HUES6 (cell line): ENCODE measurements at regions not wholly inside any gene's neighbourhood (a gene's known extent, or its start where the extent isn't known, plus 50 kb on each side); places are given as distances from the start of the nearest gene placed in this dataset.

ENCODE experiments used
- H3K27ac ChIP-seq: 2 replicates; pipeline ENCODE4 v1.7.0; 2013; ENCODE audit warnings: low read depth, mild to moderate bottlenecking, low read length, inconsistent platforms
- H3K27me3 ChIP-seq: 2 replicates; pipeline ENCODE4 v1.6.1; 2013; ENCODE audit warnings: low read length; ENCODE audit not compliant: control insufficient read depth, insufficient read depth
- H3K36me3 ChIP-seq: 2 replicates; pipeline ENCODE4 v1.6.1; 2013; ENCODE audit warnings: low read length; ENCODE audit not compliant: control insufficient read depth, insufficient read depth
- H3K4me1 ChIP-seq: 2 replicates; pipeline ENCODE4 v1.6.1; 2013; ENCODE audit warnings: low read length; ENCODE audit not compliant: control insufficient read depth, insufficient read depth
- H3K4me3 ChIP-seq: 2 replicates; pipeline ENCODE4 v1.5.1; 2013; ENCODE audit warnings: low read depth, low read length
- H3K9ac ChIP-seq: one replicate; pipeline ENCODE4 v1.6.1; 2013; ENCODE audit warnings: mild to moderate bottlenecking, low read length
- H3K9me3 ChIP-seq: 2 replicates; pipeline ENCODE4 v1.6.1; 2013; ENCODE audit warnings: low read depth, low read length; ENCODE audit not compliant: control insufficient read depth, insufficient read depth

DNA sequence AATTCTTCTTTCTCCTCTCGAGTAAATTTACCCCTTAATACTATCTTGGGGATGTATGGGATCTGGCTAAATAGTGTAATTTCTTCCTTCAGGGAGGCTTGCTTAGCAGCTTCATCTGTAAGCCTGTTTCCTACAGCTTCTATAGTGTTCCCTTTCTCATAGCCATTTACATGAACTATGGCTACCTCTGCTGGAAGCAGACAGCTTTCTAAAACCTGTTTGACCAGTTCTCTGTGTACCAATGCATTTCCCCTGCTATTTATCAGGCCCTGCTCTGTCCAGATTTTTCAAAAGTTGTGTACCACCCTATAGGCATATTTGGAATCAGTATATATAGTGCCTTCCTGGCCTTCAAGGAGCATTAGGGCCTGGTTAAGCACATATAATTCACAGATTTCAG, 113.6 kb upstream of the PCDH9 start:
- H3K9me3 ChIP-seq: no peaks in the 10 kb centered on the region
- no peaks in the 10 kb centered on the region for H3K36me3 ChIP-seq
- no peak overlapping the region for H3K9ac ChIP-seq
- H3K27me3 ChIP-seq: no peaks in the 10 kb centered on the region
- H3K27ac ChIP-seq: no peak overlapping the region
- H3K4me1 ChIP-seq: peaks cover 5% of the 10 kb centered on the region
- no peak overlapping the region for H3K4me3 ChIP-seq

DNA sequence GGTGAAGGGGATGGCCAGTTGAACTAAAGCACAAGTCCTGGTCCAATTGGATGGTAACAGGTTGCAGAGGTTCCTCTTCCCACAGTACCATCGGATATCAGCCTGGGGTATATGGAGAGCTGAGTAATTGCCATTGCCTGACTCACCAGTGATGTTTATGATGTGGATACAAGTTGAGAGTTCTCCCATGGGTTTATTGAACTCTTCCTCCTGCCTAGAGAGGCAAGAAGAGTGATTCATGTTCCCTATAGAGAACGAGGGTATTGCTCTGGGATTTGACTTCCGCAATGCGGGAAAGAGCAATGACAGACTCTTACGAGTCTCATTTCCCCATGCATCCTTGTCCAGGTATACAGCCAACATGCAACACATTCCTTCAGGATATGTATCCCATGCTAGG, 111.3 kb upstream of the PCDH9 start:
- no peaks in the 10 kb centered on the region for H3K9me3 ChIP-seq
- no peaks in the 10 kb centered on the region for H3K27me3 ChIP-seq
- H3K4me1 ChIP-seq: peaks cover 5% of the 10 kb centered on the region
- H3K27ac ChIP-seq: no peak overlapping the region
- H3K9ac ChIP-seq: no peak overlapping the region
- no peak overlapping the region for H3K4me3 ChIP-seq
- H3K36me3 ChIP-seq: no peaks in the 10 kb centered on the region

DNA sequence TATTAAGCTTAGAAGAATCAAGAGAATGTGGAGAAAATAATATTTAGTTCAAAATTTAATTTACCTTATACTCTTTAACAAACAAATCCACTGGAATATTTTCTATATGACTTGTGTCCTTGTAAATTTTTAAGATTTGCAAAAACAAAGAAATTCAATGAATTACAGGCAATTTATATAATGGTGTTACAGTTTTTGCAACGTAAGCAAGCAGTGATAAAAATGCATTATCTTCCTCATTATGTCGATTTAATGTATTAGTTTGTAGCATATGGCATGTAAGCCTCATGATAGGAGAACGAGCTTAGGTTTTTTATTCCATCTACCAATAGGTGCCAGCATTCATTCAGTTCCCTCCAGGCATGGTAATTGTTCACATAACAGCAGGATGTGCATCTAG, 100.0 kb upstream of the PCDH9 start:
- H3K9me3 ChIP-seq: no peaks in the 10 kb centered on the region
- no peaks in the 10 kb centered on the region for H3K4me1 ChIP-seq
- H3K27ac ChIP-seq: no peak overlapping the region
- no peaks in the 10 kb centered on the region for H3K27me3 ChIP-seq
- no peak overlapping the region for H3K9ac ChIP-seq
- H3K36me3 ChIP-seq: no peaks in the 10 kb centered on the region
- H3K4me3 ChIP-seq: no peak overlapping the region

DNA sequence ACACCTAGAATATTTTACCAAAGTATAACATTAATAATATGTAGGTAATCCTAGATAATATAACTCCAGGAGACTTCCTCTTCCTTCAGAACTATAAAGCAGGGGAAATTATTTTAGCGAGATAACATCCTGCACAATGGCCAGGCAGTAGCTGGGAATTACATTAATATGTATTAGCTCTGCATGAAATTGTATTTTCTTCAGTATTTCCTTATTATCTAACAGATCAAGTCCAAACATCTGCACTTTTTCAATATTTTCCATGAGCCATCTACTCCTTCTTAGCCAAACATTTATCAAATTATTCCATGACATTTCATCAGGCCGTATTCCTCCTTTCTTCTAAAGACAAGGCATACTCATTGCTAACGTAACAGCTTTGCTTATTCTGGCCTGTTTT, 98.8 kb upstream of the PCDH9 start:
- Histone ChIP-seq H3K4me3 (no peak overlapping the region), H3K36me3 (no peaks in the 10 kb centered on the region), H3K27me3 (no peaks in the 10 kb centered on the region), H3K9ac (no peak overlapping the region), H3K9me3 (no peaks in the 10 kb centered on the region), H3K27ac (no peak overlapping the region), H3K4me1 (no peaks in the 10 kb centered on the region)

DNA sequence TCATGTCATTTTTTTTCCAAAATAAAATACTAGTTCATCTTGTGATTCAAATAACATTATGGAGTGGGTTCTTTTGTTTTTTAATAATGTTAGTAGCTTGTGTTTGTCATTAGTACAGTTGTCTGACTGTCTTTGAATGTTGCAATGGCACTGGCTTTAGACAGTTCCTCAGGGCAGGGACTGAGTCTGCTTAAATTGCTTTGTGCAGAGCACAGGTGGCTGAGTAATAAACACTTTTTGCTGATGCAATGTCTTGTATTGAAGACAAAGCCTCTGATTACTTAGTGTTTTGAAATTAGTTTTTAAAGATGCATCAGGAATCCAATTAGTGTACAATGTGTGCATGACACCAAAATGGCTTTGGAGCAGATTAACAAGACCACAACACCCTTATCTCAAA, 88.7 kb upstream of the PCDH9 start:
- no peaks in the 10 kb centered on the region for H3K27me3 ChIP-seq

GRCh38 chr13:67318398-67318797, 88.3 kb upstream of the PCDH9 start:
- H3K36me3 ChIP-seq: no peaks in the 10 kb centered on the region
- no peaks in the 10 kb centered on the region for H3K4me1 ChIP-seq
- H3K27ac ChIP-seq: no peak overlapping the region
- no peak overlapping the region for H3K4me3 ChIP-seq
- no peaks in the 10 kb centered on the region for H3K9me3 ChIP-seq
- H3K27me3 ChIP-seq: no peaks in the 10 kb centered on the region
- no peak overlapping the region for H3K9ac ChIP-seq

More for the DNA sequence above, 88.7 kb upstream of the PCDH9 start:
- Histone ChIP-seq H3K4me1 (no peaks in the 10 kb centered on the region), H3K9ac (no peak overlapping the region), H3K27ac (no peak overlapping the region), H3K9me3 (no peaks in the 10 kb centered on the region), H3K36me3 (no peaks in the 10 kb centered on the region), H3K4me3 (no peak overlapping the region)

DNA sequence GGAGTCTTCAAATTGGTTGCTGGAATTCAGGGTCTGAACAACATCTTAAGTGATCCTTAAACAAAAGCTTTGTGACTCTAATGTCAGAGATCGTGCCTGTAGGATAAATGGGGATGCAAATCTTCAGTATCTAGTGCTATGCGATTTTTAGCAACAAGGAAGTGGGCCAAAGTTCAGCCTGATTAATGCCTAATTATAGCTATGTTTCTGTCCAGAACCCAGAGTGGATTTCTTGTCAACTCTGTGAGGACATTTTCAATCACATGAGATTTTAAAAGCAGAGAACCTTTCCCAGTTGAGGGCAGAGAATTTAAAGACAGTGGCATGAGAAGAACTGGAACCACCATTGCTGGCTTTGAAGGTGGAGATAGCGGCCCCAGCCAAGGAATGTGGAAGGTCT, 84.3 kb upstream of the PCDH9 start:
- H3K4me3 ChIP-seq: no peak overlapping the region
- no peaks in the 10 kb centered on the region for H3K36me3 ChIP-seq
- H3K9ac ChIP-seq: no peak overlapping the region
- H3K27me3 ChIP-seq: no peaks in the 10 kb centered on the region
- no peaks in the 10 kb centered on the region for H3K4me1 ChIP-seq
- H3K9me3 ChIP-seq: no peaks in the 10 kb centered on the region
- no peak overlapping the region for H3K27ac ChIP-seq

DNA sequence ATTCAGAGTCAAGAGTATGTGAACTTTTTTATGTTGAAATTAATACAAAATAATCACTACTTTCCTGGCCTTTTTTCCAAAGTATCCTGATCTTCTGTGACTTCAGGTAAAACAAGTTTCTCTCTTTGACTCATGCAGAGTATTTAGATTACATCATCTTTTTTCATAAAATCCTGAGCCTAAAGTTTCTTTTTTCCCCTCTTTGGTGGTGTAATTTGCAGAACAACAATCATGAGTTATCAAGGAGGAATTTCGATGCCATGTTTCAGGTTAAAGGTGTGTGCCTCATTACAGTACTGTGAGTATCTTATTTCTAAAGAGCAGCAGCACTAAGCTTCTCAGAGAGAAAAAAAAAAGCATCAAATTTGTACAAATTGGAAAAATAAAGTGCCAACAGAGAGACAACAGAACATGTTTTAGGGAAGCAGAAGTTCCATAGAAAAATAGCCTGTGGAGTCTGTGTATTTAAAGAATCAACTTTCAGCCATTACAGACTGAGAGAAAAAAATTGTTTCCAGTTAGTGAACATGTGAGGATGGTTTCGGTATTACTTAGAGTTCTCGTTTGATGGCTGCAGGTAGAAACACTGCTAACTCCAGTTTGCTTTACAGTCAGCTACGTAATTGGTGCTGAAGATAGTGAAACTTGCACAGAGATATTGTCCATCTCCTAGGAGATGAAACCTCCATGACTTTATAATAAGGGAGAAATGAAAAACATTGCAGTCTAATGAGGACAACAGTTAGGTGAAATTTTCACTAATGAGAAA, 78.1 kb upstream of the PCDH9 start:
- no peak overlapping the region for H3K9ac ChIP-seq
- no peak overlapping the region for H3K4me3 ChIP-seq

DNA sequence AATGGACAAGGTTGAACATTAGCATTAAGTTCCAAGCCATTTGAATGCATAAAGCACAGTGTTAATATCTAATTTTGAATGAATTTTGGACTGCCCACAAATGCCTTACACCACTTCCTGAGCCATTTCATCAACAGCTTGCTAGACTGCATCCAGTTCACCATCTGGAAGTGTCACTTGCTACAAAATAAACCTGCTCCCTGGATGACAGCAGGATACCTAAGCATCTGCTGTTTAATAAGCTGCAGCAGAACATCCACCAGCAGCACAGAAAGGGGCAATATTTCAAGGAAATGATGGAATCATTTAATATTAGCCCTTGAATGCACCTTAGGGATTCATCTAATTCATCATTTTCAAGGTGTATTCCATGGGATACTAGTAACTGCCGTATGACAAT, 76.6 kb upstream of the PCDH9 start:
- H3K36me3 ChIP-seq: no peaks in the 10 kb centered on the region
- H3K9me3 ChIP-seq: no peaks in the 10 kb centered on the region
- no peak overlapping the region for H3K4me3 ChIP-seq
- H3K27ac ChIP-seq: no peak overlapping the region
- H3K9ac ChIP-seq: no peak overlapping the region
- H3K4me1 ChIP-seq: no peaks in the 10 kb centered on the region
- no peaks in the 10 kb centered on the region for H3K27me3 ChIP-seq

More for the DNA sequence above, 78.1 kb upstream of the PCDH9 start:
- Histone ChIP-seq H3K27ac (no peak overlapping the region), H3K9me3 (no peaks in the 10 kb centered on the region), H3K36me3 (no peaks in the 10 kb centered on the region), H3K27me3 (no peaks in the 10 kb centered on the region), H3K4me1 (no peaks in the 10 kb centered on the region)

- Histone ChIP-seq H3K4me1 (no peaks in the 10 kb centered on the region), H3K27ac (no peak overlapping the region), H3K4me3 (no peak overlapping the region), H3K9ac (no peak overlapping the region), H3K9me3 (no peaks in the 10 kb centered on the region), H3K27me3 (no peaks in the 10 kb centered on the region), H3K36me3 (no peaks in the 10 kb centered on the region)
Measured at GRCh38 chr13:67303661-67304333, 73.7 kb upstream of the PCDH9 start.

GRCh38 chr13:67299751-67300150, 69.6 kb upstream of the PCDH9 start:
- Histone ChIP-seq H3K4me1 (no peaks in the 10 kb centered on the region), H3K9me3 (no peaks in the 10 kb centered on the region), H3K27me3 (no peaks in the 10 kb centered on the region), H3K9ac (no peak overlapping the region), H3K36me3 (no peaks in the 10 kb centered on the region), H3K4me3 (no peak overlapping the region), H3K27ac (no peak overlapping the region)
